Cardiac muscle cell (in vitro differentiated cells and primary cell): ENCODE measurements at regions not wholly inside any gene's neighbourhood (a gene's known extent, or its start where the extent isn't known, plus 50 kb on each side); places are given as distances from the start of the nearest gene placed in this dataset.

Experiments used
- DNase-seq, 2 donors: peaks; one replicate each; pipeline versions ENCODE4 v3.0.0 to v3.0.0-alpha.2; 2010 to 2017; ENCODE audit warnings: low read depth in 1 of 2, low spot score in 1 of 2
- H3K27ac ChIP-seq: fragments of 200-600 bp; sonication (generic); 2 replicates; pipeline ENCODE4 v1.5.1; 2016
- H3K27me3 ChIP-seq: fragments of 200-600 bp; sonication (generic); 2 replicates; pipeline ENCODE4 v1.6.0; 2016; ENCODE audit warnings: control low read depth
- H3K36me3 ChIP-seq: fragments of 200-600 bp; sonication (generic); 2 replicates; pipeline ENCODE4 v1.5.1; 2016; ENCODE audit warnings: control low read depth
- H3K4me1 ChIP-seq: fragments of 200-600 bp; sonication (generic); 2 replicates; pipeline ENCODE4 v1.8.1; 2017; ENCODE audit warnings: low read depth, mild to moderate bottlenecking, mixed run types
- H3K4me3 ChIP-seq: fragments of 200-600 bp; sonication (generic); 2 replicates; pipeline ENCODE4 v1.5.1; 2016; ENCODE audit warnings: mild to moderate bottlenecking
- H3K9me3 ChIP-seq: fragments of 200-600 bp; sonication (generic); 2 replicates; pipeline ENCODE4 v1.5.1; 2017; ENCODE audit warnings: low read depth, mild to moderate bottlenecking, control low read depth
- TF ChIP-seq, protein P1 (sequence below): IDR thresholded peaks from 2 replicates; pipeline ENCODE4 v1.5.1; 2012; ENCODE audit warnings: low read depth, mild to moderate bottlenecking, low read length

DNA sequence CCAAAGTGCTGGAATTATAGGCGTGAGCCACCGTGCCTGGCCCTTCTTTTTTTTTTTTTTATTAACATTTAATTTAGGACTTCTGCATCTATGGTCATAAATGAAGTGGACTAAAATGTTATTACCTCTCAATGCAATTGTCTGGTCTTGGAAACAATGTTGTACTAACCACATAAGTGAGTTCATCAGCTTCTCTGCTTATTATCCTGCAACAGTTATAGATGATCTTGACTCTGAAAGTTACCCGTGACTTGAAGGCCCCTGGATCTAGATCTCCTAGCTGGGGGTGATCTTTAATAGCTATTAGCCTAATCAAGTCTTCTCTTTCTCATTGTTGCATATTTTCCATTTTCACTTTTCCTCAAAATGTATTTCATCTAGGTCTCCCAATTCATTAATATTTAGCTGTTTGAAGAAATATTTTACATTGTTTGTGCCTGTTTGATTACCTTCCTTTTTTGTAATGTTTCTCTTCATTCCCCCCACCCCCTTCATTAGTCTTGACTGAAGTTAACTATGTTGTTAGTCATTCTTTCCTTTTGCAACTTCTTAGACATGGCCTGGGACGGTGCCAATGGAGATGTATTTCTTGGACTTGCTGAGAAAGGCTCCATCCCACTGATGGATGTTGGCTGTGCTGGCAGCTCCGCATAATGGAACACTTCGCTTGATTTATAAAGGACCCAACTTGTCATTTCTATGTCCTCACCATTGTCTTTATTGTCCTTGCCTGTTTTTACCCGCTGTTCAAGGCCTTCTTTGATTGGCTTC, 141.6 kb upstream of the RIOK3 start:
- Histone ChIP-seq H3K4me3 (no peak overlapping the region), H3K27ac (no peak overlapping the region)

DNA sequence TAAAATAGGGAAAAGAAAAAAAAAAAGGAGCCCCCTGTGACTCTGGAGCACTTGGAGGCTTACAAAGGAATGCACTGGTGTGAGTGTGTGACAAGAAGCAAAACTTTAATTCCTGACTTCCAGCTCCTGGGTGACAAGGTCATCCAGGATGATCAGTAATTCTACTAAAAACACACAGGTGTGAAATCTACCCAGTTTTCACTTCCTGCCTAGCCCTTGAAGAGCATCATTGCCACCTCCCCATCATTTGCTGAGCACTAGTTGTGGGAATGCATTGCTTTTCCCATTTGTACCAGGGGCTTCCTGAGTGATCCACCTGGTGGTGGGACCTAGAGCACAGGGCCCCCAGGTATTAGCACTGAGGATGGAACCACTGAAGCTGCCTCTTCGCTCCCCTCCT, 139.7 kb upstream of the RIOK3 start:
- Histone ChIP-seq H3K27ac (no peak overlapping the region), H3K27me3 (no peaks in the 10 kb centered on the region), H3K4me3 (no peak overlapping the region), H3K4me1 (no peaks in the 10 kb centered on the region), H3K36me3 (no peaks in the 10 kb centered on the region), H3K9me3 (no peaks in the 10 kb centered on the region)
- TF ChIP-seq, protein P1, sequence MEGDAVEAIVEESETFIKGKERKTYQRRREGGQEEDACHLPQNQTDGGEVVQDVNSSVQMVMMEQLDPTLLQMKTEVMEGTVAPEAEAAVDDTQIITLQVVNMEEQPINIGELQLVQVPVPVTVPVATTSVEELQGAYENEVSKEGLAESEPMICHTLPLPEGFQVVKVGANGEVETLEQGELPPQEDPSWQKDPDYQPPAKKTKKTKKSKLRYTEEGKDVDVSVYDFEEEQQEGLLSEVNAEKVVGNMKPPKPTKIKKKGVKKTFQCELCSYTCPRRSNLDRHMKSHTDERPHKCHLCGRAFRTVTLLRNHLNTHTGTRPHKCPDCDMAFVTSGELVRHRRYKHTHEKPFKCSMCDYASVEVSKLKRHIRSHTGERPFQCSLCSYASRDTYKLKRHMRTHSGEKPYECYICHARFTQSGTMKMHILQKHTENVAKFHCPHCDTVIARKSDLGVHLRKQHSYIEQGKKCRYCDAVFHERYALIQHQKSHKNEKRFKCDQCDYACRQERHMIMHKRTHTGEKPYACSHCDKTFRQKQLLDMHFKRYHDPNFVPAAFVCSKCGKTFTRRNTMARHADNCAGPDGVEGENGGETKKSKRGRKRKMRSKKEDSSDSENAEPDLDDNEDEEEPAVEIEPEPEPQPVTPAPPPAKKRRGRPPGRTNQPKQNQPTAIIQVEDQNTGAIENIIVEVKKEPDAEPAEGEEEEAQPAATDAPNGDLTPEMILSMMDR = no peak
- no peak for DNase-seq

More for the DNA sequence above, 141.6 kb upstream of the RIOK3 start:
- H3K36me3 ChIP-seq = no peaks in the 10 kb centered on the region
- H3K27me3 ChIP-seq = no peaks in the 10 kb centered on the region
- no peaks in the 10 kb centered on the region for H3K4me1 ChIP-seq
- TF ChIP-seq, protein P1 = no peak
- DNase-seq = peak in 1 of 2 donors; percentile 96
- H3K9me3 ChIP-seq = no peaks in the 10 kb centered on the region

DNA sequence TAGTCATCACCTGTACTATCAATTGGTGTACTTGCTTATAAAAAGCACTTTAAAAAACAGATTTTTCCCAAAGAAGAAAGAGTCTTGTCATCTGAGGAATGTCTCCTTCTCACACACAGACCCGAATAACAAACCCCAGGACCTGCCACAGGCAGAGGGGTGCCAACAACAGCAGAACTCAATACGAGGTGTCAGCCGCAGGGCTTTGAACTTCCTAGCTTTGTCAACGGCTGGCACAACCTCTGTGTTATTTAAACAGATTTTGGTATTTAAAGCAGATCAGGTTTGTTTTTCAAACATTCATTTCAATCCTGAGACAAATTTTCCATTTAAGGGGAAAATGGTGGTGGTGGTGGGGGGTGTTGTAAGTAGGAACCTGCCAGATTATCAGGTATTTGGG, 138.4 kb upstream of the RIOK3 start:
- Histone ChIP-seq H3K9me3 (no peaks in the 10 kb centered on the region), H3K27me3 (no peaks in the 10 kb centered on the region), H3K36me3 (no peaks in the 10 kb centered on the region), H3K4me3 (no peak overlapping the region), H3K27ac (no peak overlapping the region), H3K4me1 (no peaks in the 10 kb centered on the region)
- TF ChIP-seq, protein P1 = no peak
- no peak for DNase-seq

DNA sequence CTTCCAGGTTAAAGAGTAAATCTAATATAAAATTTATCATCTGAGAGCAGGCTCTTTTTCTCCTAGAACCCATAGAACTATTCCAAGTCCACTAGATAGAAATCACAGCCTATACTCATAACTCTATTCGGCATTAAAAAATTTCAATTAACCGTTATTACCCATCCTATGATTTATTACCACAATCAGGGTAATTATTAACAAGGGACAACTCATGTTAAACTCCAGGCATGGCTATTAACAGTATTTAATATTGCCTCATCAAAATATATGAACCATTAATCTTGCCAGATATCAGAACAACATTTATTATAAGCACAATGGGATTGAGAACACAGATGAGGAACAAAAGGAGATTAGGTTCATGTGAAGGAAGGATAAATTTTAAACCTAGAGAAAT, 136.8 kb upstream of the RIOK3 start:
- no peak for DNase-seq
- Histone ChIP-seq H3K4me3 (no peak overlapping the region), H3K27ac (no peak overlapping the region), H3K36me3 (no peaks in the 10 kb centered on the region), H3K9me3 (no peaks in the 10 kb centered on the region), H3K4me1 (no peaks in the 10 kb centered on the region), H3K27me3 (no peaks in the 10 kb centered on the region)
- TF ChIP-seq, protein P1 = no peak

DNA sequence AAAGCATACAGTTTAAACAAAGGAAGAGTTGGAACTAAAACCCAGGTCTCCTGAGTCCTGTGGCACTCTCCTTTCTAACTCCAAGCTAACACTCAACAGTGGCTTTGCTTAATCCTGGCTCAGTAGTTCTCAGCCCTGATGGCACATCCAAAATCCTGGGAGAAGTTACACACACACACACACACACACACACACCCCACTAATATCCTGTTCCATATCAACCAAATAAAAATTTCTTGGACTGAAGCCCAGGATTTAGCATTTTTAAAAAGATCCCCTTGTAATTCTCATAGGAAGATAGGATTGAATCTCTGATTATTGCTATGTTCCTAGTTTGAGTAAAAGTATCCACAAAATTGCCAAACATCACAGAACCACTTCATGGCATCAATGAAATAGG, 136.1 kb upstream of the RIOK3 start:
- Histone ChIP-seq H3K4me3 (no peak overlapping the region), H3K27ac (no peak overlapping the region), H3K9me3 (no peaks in the 10 kb centered on the region), H3K27me3 (no peaks in the 10 kb centered on the region), H3K4me1 (no peaks in the 10 kb centered on the region), H3K36me3 (no peaks in the 10 kb centered on the region)
- TF ChIP-seq, protein P1 = no peak
- peak in 1 of 2 donors; percentile 14 for DNase-seq
